GM21717 (cell line): ENCODE measurements at regions not wholly inside any gene's neighbourhood (a gene's known extent, or its start where the extent isn't known, plus 50 kb on each side); places are given as distances from the start of the nearest gene placed in this dataset.

Source experiments
- ATAC-seq: cut with Tn5 transposase; IDR thresholded peaks from one replicate; pipeline ENCODE4 v1.9.1; 2021; ENCODE audit warnings: mild to moderate bottlenecking, moderate library complexity; ENCODE audit not compliant: unreplicated experiment

DNA sequence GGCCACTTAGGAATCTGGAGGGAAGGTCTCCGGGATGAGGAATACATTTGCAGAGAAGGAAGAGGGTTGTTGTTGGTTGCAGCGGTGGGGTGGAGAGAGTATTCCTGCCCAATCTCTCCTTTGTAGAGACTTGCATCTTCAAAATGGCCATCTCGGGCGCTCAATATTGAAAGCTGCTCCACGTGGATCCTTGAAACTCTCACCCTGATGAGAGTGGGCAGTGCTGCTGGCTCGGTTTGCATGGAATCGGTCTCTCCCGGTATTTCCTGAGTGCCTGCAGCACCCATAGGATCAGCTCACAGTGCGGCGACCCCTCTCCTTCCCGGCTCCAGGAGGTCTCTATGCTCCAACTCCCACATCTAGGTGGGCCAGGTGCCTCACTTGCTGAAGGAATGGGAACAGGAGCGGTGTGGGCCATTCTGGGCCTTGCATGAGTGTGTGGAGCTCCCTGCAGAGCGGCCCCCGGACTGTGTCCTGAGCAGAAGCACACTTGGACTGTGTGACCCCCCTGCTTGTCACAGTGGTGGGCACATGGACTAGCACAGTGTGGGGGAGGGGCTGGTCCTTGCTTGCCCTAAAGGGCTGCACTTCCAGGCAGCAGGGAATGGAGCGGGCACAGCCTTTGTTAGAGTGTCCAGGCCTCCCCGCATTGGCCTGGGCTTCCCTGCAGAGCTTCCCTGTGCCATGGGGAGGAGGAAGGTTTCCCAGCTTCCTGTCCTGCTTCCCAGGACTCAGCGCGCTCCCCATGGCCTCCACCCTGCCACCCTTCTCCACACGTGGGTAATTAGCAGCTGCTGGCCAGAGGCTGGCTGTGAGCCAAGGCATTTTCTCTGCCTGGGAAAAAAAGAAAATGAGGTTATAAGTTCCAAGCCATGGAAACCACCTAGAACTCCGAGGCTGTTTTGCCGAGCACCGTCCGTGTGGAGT is 139.3 kb downstream of the IRF8 start:
- no peak for ATAC-seq

DNA sequence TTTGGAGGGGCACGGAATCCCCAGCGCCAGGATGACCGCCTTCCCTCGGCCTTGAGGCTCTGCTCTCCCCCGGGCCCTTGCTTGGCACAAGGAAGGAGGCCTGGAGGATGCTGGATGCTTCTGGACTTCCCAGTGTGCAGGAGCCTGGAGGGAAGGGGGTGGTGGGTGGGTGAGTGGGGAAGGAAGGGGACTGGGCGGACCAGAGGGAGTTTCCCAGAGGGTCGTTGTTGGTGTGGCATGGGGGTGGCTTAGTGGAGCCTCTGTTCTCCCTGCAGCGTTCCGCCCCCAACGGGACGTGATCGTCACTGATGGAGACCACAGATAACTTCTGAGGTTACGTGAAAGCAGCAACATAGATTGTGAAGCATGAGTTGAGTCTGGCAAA is 140.0 kb downstream of the IRF8 start:
- no peak for ATAC-seq

DNA sequence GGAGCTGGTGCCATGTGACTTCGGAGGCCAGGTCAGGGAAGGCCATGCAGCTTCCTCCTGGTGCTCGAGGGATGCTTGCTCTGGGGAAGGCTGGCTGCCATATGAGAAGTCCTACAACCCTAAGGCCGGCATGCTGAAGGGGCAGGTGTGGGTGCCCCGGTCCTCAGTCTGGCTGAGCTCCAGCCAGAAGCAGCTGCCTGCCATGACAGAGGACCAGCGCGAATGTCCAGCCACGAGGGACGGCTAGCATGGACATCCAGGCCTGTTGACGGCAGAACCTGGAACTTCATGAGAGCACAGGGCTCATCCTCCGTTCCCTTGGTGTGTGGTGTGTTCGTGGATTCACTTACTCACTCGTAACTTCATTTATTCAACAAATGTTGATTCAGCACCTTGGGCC is 140.6 kb downstream of the IRF8 start:
- ATAC-seq: no peak

DNA sequence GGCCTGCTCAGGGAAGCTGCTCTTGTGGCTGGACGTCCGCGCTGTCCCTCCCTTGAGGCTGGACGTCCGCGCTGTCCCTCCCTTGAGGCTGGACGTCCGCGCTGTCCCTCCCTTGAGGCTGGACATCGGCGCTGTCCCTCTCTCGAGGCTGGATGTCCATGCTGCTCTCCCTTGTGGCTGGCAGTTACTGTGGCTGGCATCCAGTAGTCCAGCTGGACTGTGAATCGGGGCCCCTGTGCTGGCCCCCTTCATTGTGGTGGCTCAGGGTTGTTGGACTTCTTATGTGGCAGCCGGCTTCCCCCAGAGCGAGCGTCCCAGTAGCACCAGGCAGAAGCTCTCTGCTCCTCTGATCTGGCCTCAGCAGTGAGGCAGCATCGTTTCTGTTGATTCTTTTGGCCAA is 141.5 kb downstream of the IRF8 start:
- no peak for ATAC-seq

DNA sequence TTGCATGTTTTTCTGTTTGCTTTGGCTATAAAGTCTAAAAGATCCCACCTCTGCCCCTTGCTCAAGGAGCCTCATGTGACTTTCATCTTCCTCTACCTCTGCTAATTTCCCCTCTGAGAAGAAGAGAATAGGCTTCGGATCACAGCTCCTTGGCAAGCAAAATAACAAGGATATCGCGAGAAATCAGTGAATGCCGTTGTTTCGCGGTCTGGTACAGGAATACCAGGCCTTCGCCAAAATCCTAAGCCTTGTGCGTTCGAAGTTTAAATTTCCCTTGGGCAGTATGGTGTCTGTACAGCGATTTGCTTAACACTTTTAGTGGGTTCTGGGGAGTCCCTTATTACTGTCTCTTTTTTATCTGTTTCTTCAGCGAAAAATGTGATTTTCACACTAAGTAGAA is 142.3 kb downstream of the IRF8 start:
- no peak for ATAC-seq

DNA sequence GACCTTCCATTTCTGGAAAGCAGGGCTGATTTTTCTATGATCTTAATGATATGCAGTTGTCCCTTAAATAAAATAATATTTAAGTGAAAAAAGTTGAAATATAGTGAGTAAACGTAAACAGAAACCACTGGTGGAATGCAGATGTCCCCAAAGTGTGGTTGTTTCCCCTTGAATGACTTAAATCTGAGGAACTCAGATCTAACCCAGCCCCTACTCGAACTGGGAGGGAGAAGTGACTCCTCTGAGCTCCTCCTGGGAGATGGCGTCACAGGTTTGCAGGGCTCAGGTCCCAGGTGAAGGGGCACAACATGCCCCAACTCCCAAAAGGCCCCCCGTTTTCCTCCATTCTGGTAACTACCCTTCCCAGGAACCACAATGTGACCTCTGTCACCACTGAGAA is 142.8 kb downstream of the IRF8 start:
- ATAC-seq: no peak

DNA sequence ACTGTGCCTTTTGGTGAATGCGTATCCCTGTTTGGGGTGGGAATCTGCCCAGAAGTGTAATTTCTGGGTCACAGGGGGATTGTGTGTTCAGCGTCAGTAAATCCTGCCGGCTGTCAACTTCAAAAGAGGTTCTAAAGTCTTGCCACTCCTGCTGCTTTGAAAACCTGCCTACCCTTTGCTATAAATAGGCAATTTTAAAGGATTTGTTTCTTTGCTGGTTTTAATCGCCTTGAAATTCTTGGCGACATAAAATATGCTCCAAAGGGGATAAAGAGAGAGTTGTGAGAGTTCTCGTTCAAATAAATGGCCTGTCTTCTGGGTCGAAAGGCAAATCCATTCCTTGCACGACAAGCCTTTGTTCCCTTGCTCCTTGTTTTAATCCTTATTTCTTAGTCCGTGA is 143.4 kb downstream of the IRF8 start:
- ATAC-seq: no peak

DNA sequence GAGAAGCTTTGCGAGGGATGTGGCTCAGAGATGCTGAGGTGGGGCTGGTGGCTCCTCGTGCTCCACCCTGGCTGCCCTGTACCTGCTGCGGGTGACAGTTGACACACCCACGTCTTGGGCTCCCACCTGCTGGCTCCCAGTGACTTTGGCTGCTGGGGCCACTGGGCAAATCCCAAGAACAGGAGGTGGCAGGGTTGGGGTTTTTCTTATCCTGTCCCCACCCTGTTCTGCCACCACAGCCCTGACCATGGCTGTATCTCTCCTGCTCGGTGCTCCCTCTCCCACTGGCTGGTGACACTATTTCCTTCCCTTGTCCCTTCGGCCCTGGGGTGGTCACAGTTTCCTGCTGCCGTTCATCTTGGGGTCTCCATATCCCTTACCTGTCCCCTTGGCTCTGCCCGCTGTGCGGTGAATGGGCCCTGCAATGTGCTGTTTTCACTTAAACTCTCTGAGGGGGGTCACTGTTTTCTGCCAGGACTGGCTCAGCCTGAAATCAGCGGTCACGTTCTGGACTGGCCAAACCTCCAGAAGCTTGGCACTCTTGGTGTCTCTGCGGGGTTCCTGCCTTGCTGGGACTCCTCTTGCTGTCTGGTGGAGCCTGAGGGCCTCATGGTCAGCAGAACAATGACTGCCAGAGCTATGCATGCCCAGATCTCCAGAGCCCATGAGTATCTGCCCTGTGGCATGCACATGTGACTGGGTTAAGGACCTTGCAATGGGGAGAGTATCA is 144.2 kb downstream of the IRF8 start:
- no peak for ATAC-seq

DNA sequence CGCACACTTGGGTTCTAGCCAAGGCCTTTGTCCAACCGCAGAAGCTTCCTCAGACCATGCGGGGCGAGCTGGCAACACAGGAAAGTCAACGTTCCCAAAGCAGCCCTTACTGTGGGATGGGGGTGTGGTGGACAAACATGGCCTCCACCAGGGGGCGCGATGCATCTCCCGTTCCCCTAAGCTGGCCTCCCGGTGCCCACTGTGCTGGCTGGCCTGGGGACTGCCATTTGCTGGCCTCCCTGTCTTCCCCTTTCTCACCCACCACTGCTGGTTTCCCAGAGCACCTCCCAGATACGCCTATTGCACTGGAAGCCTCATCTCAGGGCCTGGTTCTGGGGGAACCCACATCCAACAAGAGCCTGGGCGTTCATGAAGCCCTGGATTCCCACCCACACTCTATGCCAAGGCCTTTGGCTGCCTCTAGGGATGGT is 145.3 kb downstream of the IRF8 start:
- no peak for ATAC-seq

DNA sequence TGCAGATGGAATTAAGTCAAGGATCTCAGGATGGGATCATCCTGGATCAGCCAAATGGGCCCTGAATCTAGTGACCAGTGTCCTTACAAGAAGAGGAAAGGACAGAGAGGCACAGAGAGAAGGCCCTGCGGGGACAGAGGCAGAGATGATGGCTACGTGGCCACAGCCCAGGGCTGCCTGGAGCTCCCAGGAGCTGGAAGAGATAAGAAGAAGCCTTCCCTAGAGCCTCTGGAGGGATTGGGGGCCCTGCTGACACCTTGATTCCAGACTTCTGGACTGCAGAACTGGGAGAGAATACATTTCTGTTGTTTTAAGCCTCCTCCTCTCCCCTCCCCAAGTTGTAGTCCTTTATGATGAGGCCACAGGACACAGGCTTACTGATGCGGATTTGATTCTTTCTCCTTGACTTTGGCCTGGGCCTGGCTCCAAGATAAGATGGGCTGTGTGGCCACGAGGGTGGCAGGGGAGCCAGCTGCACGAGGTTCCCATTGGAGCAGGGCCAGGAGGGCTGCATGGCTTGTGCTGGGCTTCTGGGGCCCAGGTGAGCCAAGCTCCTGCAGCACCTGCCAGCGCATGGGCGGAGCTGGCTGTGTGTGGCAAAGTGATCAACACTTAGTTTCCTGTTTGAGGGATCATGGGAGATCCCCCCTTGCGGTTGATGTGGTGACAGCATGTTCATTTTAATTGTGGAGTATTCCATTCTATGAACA is 146.1 kb downstream of the IRF8 start:
- ATAC-seq: no peak

DNA sequence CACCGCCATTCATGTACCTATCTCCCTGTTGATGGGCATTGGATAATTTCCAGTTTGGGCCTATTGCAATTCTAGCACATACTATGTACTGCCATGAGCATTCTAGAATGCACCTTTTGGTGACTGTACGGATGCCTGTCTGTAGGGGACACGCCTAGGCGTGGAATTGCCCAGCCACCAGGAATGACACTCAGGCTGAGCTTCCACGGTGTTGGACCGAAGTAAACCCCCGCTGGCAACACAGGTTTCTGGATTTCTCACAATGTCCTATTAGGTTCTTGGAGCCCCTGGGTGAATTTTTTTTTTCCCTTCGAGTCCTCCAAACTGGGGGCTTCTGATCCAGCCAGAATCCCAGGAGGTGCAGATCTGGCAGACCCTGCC is 146.6 kb downstream of the IRF8 start:
- no peak for ATAC-seq

DNA sequence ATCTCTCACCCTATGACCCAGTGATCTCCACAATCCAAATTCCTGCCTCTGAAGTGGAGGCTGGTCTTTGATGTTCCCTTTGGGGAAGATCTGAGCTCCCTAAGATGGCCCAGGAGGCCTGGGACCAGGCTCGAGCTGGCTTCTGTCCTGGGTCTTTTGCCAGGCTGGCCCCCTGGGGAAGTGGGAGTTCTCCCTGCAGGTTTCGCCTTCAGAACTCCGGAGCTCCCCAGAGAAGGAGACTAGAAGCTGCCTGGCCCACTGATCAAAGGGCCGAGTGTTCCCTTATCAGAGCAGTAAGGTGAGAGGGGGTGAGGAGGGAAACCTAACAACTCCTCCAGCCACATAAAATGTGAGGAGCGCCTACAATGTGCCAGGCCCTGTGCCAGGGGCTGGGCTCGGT is 147.1 kb downstream of the IRF8 start:
- no peak for ATAC-seq

DNA sequence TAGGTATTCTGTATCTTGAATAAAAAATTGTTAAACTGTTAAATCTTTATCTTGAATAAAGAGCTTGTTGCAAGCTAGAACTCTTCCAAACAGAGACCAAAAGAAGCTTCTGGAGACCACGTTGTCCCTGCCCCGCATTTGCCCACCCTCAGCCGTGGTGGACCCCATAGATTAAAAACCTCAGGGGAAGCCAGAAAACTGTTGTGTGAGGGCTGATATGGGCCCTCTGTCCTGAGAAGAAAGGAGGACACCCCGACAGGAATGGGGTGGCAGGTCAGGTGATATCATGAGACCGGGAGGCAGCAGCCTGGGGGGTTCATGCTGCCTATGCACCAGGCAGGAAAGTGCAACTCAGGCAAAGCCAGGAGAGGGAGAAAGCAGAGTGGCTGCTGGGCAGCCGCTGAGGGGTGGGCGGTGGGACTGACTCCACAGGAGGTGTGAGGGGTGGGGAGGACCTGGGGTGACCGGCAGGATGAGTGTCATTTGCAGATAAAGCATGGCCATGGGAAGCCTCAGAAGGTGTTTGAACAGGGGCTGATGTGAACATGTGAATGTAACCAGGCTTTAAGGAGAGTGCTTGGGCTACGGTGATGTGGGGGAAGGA is 147.8 kb downstream of the IRF8 start:
- ATAC-seq: no peak

DNA sequence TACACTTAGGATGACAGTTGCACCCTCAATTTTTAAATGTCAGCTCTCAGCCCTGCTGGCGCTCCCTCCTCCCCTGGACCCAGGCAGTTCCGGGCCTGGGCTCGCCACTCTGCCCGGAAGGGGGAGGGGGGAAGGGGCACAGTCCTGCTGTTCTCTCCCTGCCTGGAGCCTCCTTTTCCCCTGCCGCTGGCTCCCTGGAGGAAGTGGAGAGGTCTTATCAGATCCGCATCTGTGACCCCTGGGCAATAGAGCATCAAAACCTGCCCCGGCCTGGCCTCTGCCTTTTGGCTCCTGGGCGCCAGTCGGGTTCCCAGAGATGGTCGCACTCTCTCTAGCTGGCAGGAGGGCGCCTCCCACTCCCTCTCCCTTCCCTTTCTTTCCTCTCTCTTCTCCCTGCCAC is 149.3 kb downstream of the IRF8 start:
- ATAC-seq: no peak

DNA sequence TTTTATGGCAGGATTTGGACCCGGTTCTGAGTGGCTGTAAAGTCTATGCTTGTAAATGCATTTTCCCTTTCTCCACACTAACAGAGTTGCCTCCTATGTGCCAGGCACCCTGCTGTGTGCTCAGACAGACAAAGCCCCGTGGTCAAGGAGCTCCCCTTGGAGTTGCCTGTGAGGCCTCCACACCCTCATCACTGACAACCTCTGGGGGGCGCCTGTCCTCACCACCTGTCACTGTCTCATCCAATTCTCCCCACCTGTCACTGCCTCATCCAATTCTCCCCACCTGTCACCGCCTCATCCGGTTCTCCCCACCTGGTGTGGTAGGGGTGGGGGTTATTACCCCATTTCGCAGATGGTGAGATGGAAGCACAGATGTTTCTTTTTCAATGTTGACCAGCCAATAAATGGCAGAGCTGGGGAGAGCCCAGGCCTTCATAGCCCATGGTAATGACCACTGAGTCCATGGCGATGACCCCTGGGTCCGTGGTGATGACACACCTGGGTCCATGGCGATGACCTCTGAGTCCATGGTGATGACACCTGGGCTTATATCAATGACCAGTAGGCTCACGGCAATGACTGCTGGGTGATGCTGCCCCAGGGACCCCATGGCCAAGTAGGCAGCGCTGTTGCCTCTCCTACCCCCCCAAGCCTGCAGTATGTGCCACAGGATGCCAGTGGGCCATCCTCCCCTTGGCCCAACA is 150.1 kb downstream of the IRF8 start:
- ATAC-seq: no peak

DNA sequence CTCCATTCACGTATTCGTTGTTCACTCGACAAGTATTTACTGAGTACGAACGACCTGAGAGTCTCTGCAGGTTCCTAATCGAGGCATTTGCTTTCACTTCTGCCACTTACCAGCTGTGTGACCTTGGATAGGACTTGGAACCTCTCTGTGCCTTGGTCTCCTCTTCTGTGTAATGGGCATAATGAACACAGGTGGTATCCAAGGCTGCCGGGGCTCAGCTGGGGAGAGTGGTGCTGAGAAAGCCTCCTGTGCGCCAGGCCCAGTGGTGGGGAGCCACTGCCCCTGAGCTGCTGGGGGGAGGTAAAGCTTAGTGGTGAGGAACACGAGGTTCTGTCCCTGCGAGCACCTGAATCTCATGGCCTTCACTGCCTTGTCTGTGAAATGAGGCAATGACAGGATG is 150.7 kb downstream of the IRF8 start:
- no peak for ATAC-seq

DNA sequence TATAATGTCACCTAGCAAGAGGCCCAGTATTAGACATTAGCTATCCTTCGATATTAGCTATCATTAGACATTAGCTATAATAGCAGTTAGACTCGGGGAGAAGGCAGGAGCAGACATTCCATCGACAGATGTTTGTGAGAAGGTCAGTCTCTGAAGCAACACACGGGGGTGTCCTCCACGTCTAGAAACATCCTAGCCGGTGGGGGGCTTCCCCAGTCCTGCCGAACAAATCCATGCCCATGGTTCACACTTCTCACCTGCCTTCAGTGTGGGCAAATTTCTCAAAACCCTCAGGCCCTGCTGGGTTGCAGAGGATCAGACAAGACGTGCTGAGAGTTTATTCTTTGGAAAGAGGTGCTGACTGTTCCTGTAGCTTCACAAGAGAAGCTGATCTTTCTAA is 151.1 kb downstream of the IRF8 start:
- no peak for ATAC-seq

DNA sequence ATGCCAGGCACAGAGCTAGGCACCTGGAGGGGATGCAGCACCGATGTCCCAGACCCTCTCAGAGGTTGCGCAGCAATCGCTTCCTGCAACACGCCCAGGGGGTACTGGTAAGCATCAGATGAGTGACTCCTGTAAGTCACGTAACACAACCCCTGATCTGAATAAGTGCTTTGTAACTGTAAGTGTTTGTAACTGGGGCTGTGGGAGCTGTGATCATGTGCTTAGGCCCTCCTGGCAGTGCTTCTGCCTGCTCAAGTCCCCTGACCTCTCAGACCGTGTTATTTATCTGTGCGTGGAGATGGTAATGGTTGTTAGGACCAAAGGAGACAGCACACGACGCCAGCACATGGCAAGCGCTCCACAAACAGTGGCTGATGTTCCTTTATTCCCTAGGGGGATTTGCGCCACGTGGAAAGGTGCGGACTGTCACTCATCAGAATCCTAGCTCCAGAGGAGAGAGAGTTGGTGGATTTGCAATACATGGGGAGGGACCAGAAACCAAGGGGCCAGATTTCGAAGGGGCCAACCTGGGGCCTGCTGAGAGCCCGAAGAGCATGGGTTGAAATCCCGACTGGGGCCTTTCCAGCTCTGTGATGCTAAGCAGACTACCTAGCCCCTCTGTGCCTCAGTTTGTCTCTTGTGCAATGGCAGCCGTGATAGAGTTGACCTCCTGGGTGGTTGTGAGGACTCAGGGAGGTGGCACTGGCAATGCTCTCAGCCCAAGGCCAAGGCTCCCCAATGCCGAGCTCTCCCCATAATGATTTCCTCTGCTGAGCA is 151.8 kb downstream of the IRF8 start:
- no peak for ATAC-seq

DNA sequence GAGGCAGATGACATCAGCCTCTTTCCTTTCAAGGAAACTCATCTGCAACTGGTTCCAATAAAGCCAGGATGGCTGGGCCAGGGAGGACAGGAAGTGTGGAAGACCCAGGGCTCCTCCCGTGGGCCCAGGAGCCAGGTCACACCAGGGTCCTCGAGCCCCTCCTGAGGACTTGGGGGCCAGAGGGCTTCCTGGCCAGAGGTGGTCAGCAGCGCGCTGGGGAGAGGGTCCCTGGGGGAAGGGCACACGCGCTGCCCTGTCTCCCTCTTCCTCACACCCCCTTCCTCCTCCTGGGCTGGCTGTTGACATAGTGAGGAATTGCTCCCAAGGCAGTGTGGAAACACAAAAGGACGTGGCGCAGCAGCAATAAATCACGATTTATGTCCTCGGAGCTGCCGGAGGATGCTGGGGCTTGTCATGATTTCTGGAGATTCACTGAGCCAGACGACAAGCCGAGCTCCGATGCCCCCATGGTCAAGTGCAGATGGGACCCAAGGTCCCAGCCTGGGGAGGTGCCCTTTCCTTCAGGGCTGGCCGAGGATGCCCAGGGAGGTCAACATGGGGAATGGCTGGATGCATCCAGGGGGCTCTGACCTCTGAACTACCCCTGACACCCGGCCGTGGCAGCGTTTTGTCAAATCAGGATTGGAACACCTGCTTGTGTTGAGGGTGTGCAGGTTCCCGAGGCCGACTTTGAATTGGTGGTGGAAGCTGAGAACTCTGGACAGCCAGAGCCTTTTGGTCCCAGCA is 152.6 kb downstream of the IRF8 start:
- ATAC-seq: no peak
